K562 (cell line): ENCODE measurements at regions not wholly inside any gene's neighbourhood (a gene's known extent, or its start where the extent isn't known, plus 50 kb on each side); places are given as distances from the start of the nearest gene placed in this dataset.

Experiments used
- ATAC-seq: fragments of 200-7000 bp; cut with Tn5 transposase; 3 replicates; pipeline ENCODE4 v1.9.1; 2020; ENCODE audit warnings: moderate library complexity
- BruUV-seq: library from RNA; stranded (reverse); fragments of 400-500 nt; replicated peaks from 2 replicates; lab custom pipeline; 2021; lab: Mats Ljungman, UMichigan
- CTCF ChIA-PET: fragments of 300-600 bp; formaldehyde crosslinking; extraction: SDS; loops from one replicate; lab custom pipeline; 2021; ENCODE audit warnings: low intra/inter-chr PET ratio; lab: Yijun Ruan, JAX
- POLR2A ChIA-PET: fragments of 300-600, 350-650 bp; sonication (Branson Sonifier 250); formaldehyde crosslinking; extraction: SDS; loops from one replicate; lab custom pipeline; 2021; ENCODE audit warnings: antibody characterized with exemption, inconsistent platforms; lab: Yijun Ruan, JAX
- DNase-seq, 4 experiments: peaks; one replicate each; pipeline versions ENCODE4 v3.0.0 to v3.0.0-alpha.2; 2011 to 2018; ENCODE audit warnings: low spot score in 3 of 4, mixed read lengths in 3 of 4; ENCODE audit errors: extremely low read depth in 1 of 4
- FAIRE-seq: peaks from 2 replicates; lab custom pipeline; 2011; peaks lifted over from hg19 to GRCh38; lab: Jason Lieb, UNC
- H2AFZ ChIP-seq: 2 replicates; pipeline ENCODE4 v1.6.0; 2011; ENCODE audit warnings: low read depth, low read length, control low read depth, inconsistent platforms
- H3K27ac ChIP-seq: fragments of 200-600 bp; 3 replicates; pipeline ENCODE4 v1.8.0; 2011; ENCODE audit warnings: low read depth, mild to moderate bottlenecking, control low read depth, inconsistent platforms, low read length, moderate library complexity, mixed read lengths; ENCODE audit errors: extremely low read depth
- H3K27me3 ChIP-seq, 2 experiments: fragments of 300-600 bp in 1 of 2; 2 replicates in 1 of 2; 3 replicates in 1 of 2; pipeline versions ENCODE4 v1.6.0 to v1.8.0; 2011; ENCODE audit warnings: inconsistent platforms in 2 of 2, low read length in 2 of 2, mild to moderate bottlenecking in 1 of 2, mixed read lengths in 1 of 2, moderate library complexity in 1 of 2; ENCODE audit not compliant: control insufficient read depth in 2 of 2, insufficient read depth in 2 of 2
- H3K36me3 ChIP-seq: fragments of 300-600 bp; 3 replicates; pipeline ENCODE4 v1.8.0; 2011; ENCODE audit warnings: mild to moderate bottlenecking, low read length, inconsistent platforms; ENCODE audit not compliant: control insufficient read depth, insufficient read depth
- H3K4me1 ChIP-seq, 2 experiments: fragments of 200-600 bp in 1 of 2; replicated peaks in 1 of 2; 2 replicates in 1 of 2; 3 replicates in 1 of 2; pipeline versions ENCODE4 v1.5.1 to v1.8.0; 2011; ENCODE audit warnings: inconsistent platforms in 2 of 2, low read length in 2 of 2, mild to moderate bottlenecking in 1 of 2, mixed read lengths in 1 of 2, moderate library complexity in 1 of 2; ENCODE audit not compliant: control insufficient read depth in 2 of 2, insufficient read depth in 2 of 2
- H3K4me2 ChIP-seq: 2 replicates; pipeline ENCODE4 v1.6.1; 2011; ENCODE audit warnings: low read length, control low read depth, inconsistent platforms, mixed read lengths; ENCODE audit not compliant: insufficient read depth
- H3K4me3 ChIP-seq: fragments of 200-600 bp; sonication (generic), shearing (Covaris generic); 2 replicates; pipeline ENCODE4 v1.5.1; 2016; ENCODE audit warnings: control low read depth, inconsistent platforms
- H3K79me2 ChIP-seq: fragments of 200-600 bp; 3 replicates; pipeline ENCODE4 v1.8.0; 2011; ENCODE audit warnings: low read length, inconsistent platforms; ENCODE audit not compliant: control insufficient read depth, insufficient read depth
- H3K9ac ChIP-seq, 2 experiments: 2 replicates each; pipeline versions ENCODE4 v1.6.0 to v1.6.1; 2011; ENCODE audit warnings: low read depth in 2 of 2, low read length in 2 of 2, control low read depth in 1 of 2, inconsistent platforms in 1 of 2, mild to moderate bottlenecking in 1 of 2, mixed read lengths in 1 of 2; ENCODE audit not compliant: insufficient read depth in 1 of 2
- H3K9me1 ChIP-seq: one replicate; pipeline ENCODE4 v1.6.0; 2011; ENCODE audit warnings: inconsistent platforms, mild to moderate bottlenecking, low read length, moderate library complexity; ENCODE audit not compliant: control insufficient read depth, insufficient read depth
- H3K9me3 ChIP-seq: replicated peaks from 2 replicates; pipeline ENCODE4 v1.5.1; 2011; ENCODE audit warnings: low read depth, low read length, inconsistent platforms; ENCODE audit not compliant: control insufficient read depth, insufficient read depth
- H4K20me1 ChIP-seq: replicated peaks from 2 replicates; pipeline ENCODE4 v1.6.1; 2011; ENCODE audit warnings: low read length, inconsistent platforms, mixed read lengths; ENCODE audit not compliant: control insufficient read depth, insufficient read depth
- CBFA2T2 ChIP-seq: fragments of 450-650 bp; conservative IDR thresholded peaks from 2 replicates; pipeline ENCODE4 v1.6.1; 2017; ENCODE audit warnings: mild to moderate bottlenecking
- CREB1 ChIP-seq, 2 experiments: sonication (generic) in 1 of 2; formaldehyde crosslinking in 1 of 2; IDR thresholded peaks; 2 replicates each; pipeline versions ENCODE4 v1.6.1 to v1.8.0; 2012 to 2022; ENCODE audit warnings: inconsistent platforms in 1 of 2, mild to moderate bottlenecking in 1 of 2, missing genetic modification reagents in 1 of 2, moderate library complexity in 1 of 2
- CREBBP ChIP-seq: IDR thresholded peaks from one replicate; pipeline ENCODE4 v1.6.1; 2012; ENCODE audit warnings: low read depth, mild to moderate bottlenecking, control low read depth, inconsistent platforms, low read length
- DLX4 ChIP-seq: fragments of 250-450 bp; sonication (Bioruptor Pico); IDR thresholded peaks from 2 replicates; pipeline ENCODE4 v1.6.1; 2021; ENCODE audit warnings: mild to moderate bottlenecking
- FOSL1 ChIP-seq: fragments of 200-800 bp; sonication (Bioruptor generic); conservative IDR thresholded peaks from 2 replicates; pipeline ENCODE4 v1.6.1; 2016; ENCODE audit warnings: missing genetic modification characterization, missing compliant biosample characterization
- HNRNPLL ChIP-seq: fragments of 200-400 bp; formaldehyde crosslinking; IDR thresholded peaks from 2 replicates; pipeline ENCODE4 v1.6.1; 2017; ENCODE audit warnings: low read length, low read depth, mild to moderate bottlenecking; ENCODE audit not compliant: poor library complexity, severe bottlenecking
- NR2C2 ChIP-seq, 2 experiments: fragments of 200-800 bp in 1 of 2; sonication (Bioruptor generic) in 1 of 2; sonication (generic) in 1 of 2; formaldehyde crosslinking in 1 of 2; IDR thresholded peaks; 2 replicates each; pipeline versions ENCODE4 v1.6.1 to v1.8.0; 2016 to 2022; ENCODE audit warnings: mild to moderate bottlenecking in 1 of 2, missing compliant biosample characterization in 1 of 2, missing genetic modification characterization in 1 of 2, missing genetic modification reagents in 1 of 2
- STAT5A ChIP-seq: IDR thresholded peaks from 2 replicates; pipeline ENCODE4 v1.6.1; 2012; ENCODE audit warnings: low read length, inconsistent platforms, borderline replicate concordance
- TCF3 ChIP-seq: sonication (generic); formaldehyde crosslinking; IDR thresholded peaks from 2 replicates; pipeline ENCODE4 v1.4.0; 2020; ENCODE audit warnings: mild to moderate bottlenecking, missing genetic modification reagents
- ZBTB1 ChIP-seq: sonication (generic); formaldehyde crosslinking; IDR thresholded peaks from 2 replicates; pipeline ENCODE4 v1.8.1; 2023; ENCODE audit warnings: missing genetic modification reagents, low read depth, mild to moderate bottlenecking, borderline replicate concordance
- ZBTB11 ChIP-seq, 3 experiments: fragments of 200-800 bp in 1 of 3; fragments of 250-450 bp in 1 of 3; fragments of 450-650 bp in 1 of 3; sonication (Bioruptor Pico) in 1 of 3; sonication (Bioruptor generic) in 1 of 3; formaldehyde crosslinking in 1 of 3; IDR thresholded peaks; 2 replicates each; pipeline versions ENCODE4 v1.6.1 to v1.8.0; 2016 to 2022; ENCODE audit warnings: mild to moderate bottlenecking in 2 of 3, missing genetic modification characterization in 2 of 3, missing compliant biosample characterization in 1 of 3, moderate library complexity in 1 of 3
- ZSCAN32 ChIP-seq: fragments of 450-650 bp; formaldehyde crosslinking; IDR thresholded peaks from 2 replicates; pipeline ENCODE4 v1.4.0; 2020; ENCODE audit warnings: mild to moderate bottlenecking, moderate library complexity
- WGBS: fragments of 100-300 bp; shearing (Covaris generic); methylation state at CpG from one replicate; pipeline ENCODE4 v1.1.6; 2016; ENCODE audit warnings: low coverage, mixed read lengths; ENCODE audit not compliant: insufficient coverage; ENCODE audit errors: missing lambda C conversion rate; 5-methylcytosine and 5-hydroxymethylcytosine counted together
- in situ Hi-C: fragments of 300-500 bp; cut with MboI; formaldehyde crosslinking; loops from 4 replicates; pipeline ENCODE4 v1.15.0; 2018; ENCODE audit warnings: inconsistent platforms, mixed read lengths
- intact Hi-C: fragments of 100-400 bp; cut with micrococcal nuclease; formaldehyde crosslinking; loops from 2 replicates; pipeline ENCODE4 v1.14.2; 2022

- no peak overlapping the region for H3K9ac ChIP-seq
- BruUV-seq = no TSS peak
- no peaks in the 10 kb centered on the region for H3K9me1 ChIP-seq
- POLR2A ChIA-PET = interaction anchor here (0.6 kb wide), 1 partner anchor 1847 kb away, joined by 5 read pairs; no protein-coding TSS in a partner anchor
- no peaks in the 10 kb centered on the region for H3K4me1 ChIP-seq
- H3K27ac ChIP-seq = no peak overlapping the region
- ATAC-seq (no peak), DNase-seq (no peak), FAIRE-seq (no peak)
- no peak overlapping the region for H2AFZ ChIP-seq
- in situ Hi-C loops (no loop called here), intact Hi-C loops (no loop called here)
- no peaks in the 10 kb centered on the region for H3K79me2 ChIP-seq
- CTCF ChIA-PET = no interaction called here
- no peak overlapping the region for H3K4me2 ChIP-seq
- WGBS = 1% methylated on average over 5 of the region's 5 CpGs
- no peaks in the 10 kb centered on the region for H3K36me3 ChIP-seq
- peaks cover 0 to 5% of the 10 kb centered on the region in 2 experiments; a peak in 2 of 5 replicates for H3K27me3 ChIP-seq
- no peaks in the 10 kb centered on the region for H4K20me1 ChIP-seq
- TF ChIP-seq ZBTB11 (CRISPR knock-in tag; IDR thresholded peaks at IDR 0.05) = no peak
- TF ChIP-seq NR2C2 (CRISPR knock-in tag; IDR thresholded peaks at IDR 0.05) = no peak
- TF ChIP-seq NR2C2 (tag; IDR thresholded peaks at IDR 0.05) = no peak
- no peak for TF ChIP-seq HNRNPLL
- TF ChIP-seq TCF3 (CRISPR knock-in tag) = no peak
- TF ChIP-seq FOSL1 (tag) = no peak
- TF ChIP-seq ZBTB1 (CRISPR knock-in tag) = no peak
- TF ChIP-seq CREBBP = no peak
- no peak for TF ChIP-seq DLX4 (CRISPR knock-in tag)
- no peak for TF ChIP-seq STAT5A
- TF ChIP-seq CBFA2T2 = no peak
- no peak for TF ChIP-seq CREB1 (IDR thresholded peaks at IDR 0.05)
- no peak for TF ChIP-seq CREB1 (CRISPR knock-in tag; IDR thresholded peaks at IDR 0.05)
- TF ChIP-seq ZSCAN32 (CRISPR knock-in tag) = no peak
- no peaks in the 10 kb centered on the region for H3K9me3 ChIP-seq
- H3K4me3 ChIP-seq = no peak overlapping the region
Observed at GRCh38 chr9:108225149-108225800, 630.5 kb downstream of the ACTL7B start.
